ENCODE measurements at regions not wholly inside any gene's neighbourhood (a gene's known extent, or its start where the extent isn't known, plus 50 kb on each side); places are given as distances from the start of the nearest gene placed in this dataset.

- no peak for DNase-seq (ENCODE audit: low read depth in 2 of 2)
Observed at GRCh38 chr13:74530011-74530410, 395.8 kb upstream of the KLF12 start.

GRCh38 chr13:74528734-74529513, 394.7 kb upstream of the KLF12 start:
- no peak for DNase-seq (ENCODE audit: low read depth in 2 of 2)

GRCh38 chr13:74523057-74523456, 388.9 kb upstream of the KLF12 start:
- DNase-seq (ENCODE audit: low read depth in 2 of 2) = no peak

- DNase-seq (ENCODE audit: low read depth in 2 of 2) = no peak
Observed at GRCh38 chr13:74511523-74511922, 377.3 kb upstream of the KLF12 start.

- DNase-seq (ENCODE audit: low read depth in 2 of 2) = no peak
Observed at GRCh38 chr13:74487091-74487722, 353.0 kb upstream of the KLF12 start.

- DNase-seq (ENCODE audit: low read depth in 2 of 2) = no peak
Observed at GRCh38 chr13:74485757-74486156, 351.6 kb upstream of the KLF12 start.

- DNase-seq (ENCODE audit: low read depth in 2 of 2) = no peak
Observed at GRCh38 chr13:74479124-74479523, 344.9 kb upstream of the KLF12 start.

- no peak for DNase-seq (ENCODE audit: low read depth in 2 of 2)
Observed at GRCh38 chr13:74476788-74477187, 342.6 kb upstream of the KLF12 start.

- no peak for DNase-seq (ENCODE audit: low read depth in 2 of 2)
Observed at GRCh38 chr13:74476365-74476764, 342.2 kb upstream of the KLF12 start.

GRCh38 chr13:74466864-74467263, 332.7 kb upstream of the KLF12 start:
- no peak for DNase-seq (ENCODE audit: low read depth in 2 of 2)

GRCh38 chr13:74466020-74466419, 331.8 kb upstream of the KLF12 start:
- no peak for DNase-seq (ENCODE audit: low read depth in 2 of 2)

GRCh38 chr13:74465271-74465670, 331.1 kb upstream of the KLF12 start:
- DNase-seq (ENCODE audit: low read depth in 2 of 2) = no peak

- no peak for DNase-seq (ENCODE audit: low read depth in 2 of 2)
Observed at GRCh38 chr13:74464670-74465069, 330.5 kb upstream of the KLF12 start.

GRCh38 chr13:74461011-74461410, 326.8 kb upstream of the KLF12 start:
- no peak for DNase-seq (ENCODE audit: low read depth in 2 of 2)

GRCh38 chr13:74452881-74453280, 318.7 kb upstream of the KLF12 start:
- DNase-seq (ENCODE audit: low read depth in 2 of 2) = no peak

GRCh38 chr13:74452176-74452575, 318.0 kb upstream of the KLF12 start:
- DNase-seq (ENCODE audit: low read depth in 2 of 2) = no peak

GRCh38 chr13:74450964-74451363, 316.8 kb upstream of the KLF12 start:
- DNase-seq (ENCODE audit: low read depth in 2 of 2) = no peak

GRCh38 chr13:74450525-74450845, 316.3 kb upstream of the KLF12 start:
- DNase-seq (ENCODE audit: low read depth in 2 of 2) = no peak

- DNase-seq (ENCODE audit: low read depth in 2 of 2) = no peak
Observed at GRCh38 chr13:74449811-74450524, 315.8 kb upstream of the KLF12 start.

GRCh38 chr13:74444864-74445479, 310.8 kb upstream of the KLF12 start:
- DNase-seq (ENCODE audit: low read depth in 2 of 2) = no peak

- DNase-seq (ENCODE audit: low read depth in 2 of 2) = no peak
Observed at GRCh38 chr13:74444161-74444571, 310.0 kb upstream of the KLF12 start.

- no peak for DNase-seq (ENCODE audit: low read depth in 2 of 2)
Observed at GRCh38 chr13:74443631-74444030, 309.4 kb upstream of the KLF12 start.
